SU-DHL-6 (cell line): ENCODE measurements at regions not wholly inside any gene's neighbourhood (a gene's known extent, or its start where the extent isn't known, plus 50 kb on each side); places are given as distances from the start of the nearest gene placed in this dataset.
"Not testable (repeated sequence)": the region's sequence is repeated elsewhere in the genome, so short reads cannot be mapped to it uniquely, and the experiment has no call there.

ENCODE experiments used
- H2AFZ ChIP-seq: fragments of 200-600 bp; sonication (generic); 2 replicates; pipeline ENCODE4 v1.6.1; 2014; ENCODE audit warnings: low read depth, mild to moderate bottlenecking, moderate library complexity, mixed read lengths, antibody characterized with exemption, low read length; ENCODE audit not compliant: severe bottlenecking
- H3F3A ChIP-seq: fragments of 200-600 bp; shearing (Covaris generic); 2 replicates; pipeline ENCODE4 v1.6.0; 2016; ENCODE audit warnings: antibody characterized with exemption, mild to moderate bottlenecking; ENCODE audit not compliant: insufficient read depth
- H3K27ac ChIP-seq: fragments of 200-600 bp; sonication (generic); 2 replicates; pipeline ENCODE4 v1.5.1; 2016; ENCODE audit warnings: low read depth, mild to moderate bottlenecking, low read length, moderate library complexity, mixed read lengths
- H3K27me3 ChIP-seq: fragments of 200-600 bp; sonication (generic), shearing (Covaris generic); 2 replicates; pipeline ENCODE4 v1.6.0; 2014; ENCODE audit warnings: mild to moderate bottlenecking, low read length
- H3K36me3 ChIP-seq: fragments of 200-600 bp; sonication (generic); 2 replicates; pipeline ENCODE4 v1.6.1; 2014; ENCODE audit warnings: mild to moderate bottlenecking, low read length, mixed read lengths
- H3K4me2 ChIP-seq: fragments of 300-600, 200-600 bp; shearing (Covaris generic), sonication (generic); 2 replicates; pipeline ENCODE4 v1.6.0; 2014; ENCODE audit warnings: low read length, low read depth, mild to moderate bottlenecking; ENCODE audit not compliant: poor library complexity, severe bottlenecking
- H3K4me3 ChIP-seq: fragments of 200-600 bp; sonication (generic); 2 replicates; pipeline ENCODE4 v1.5.1; 2014; ENCODE audit warnings: antibody characterized with exemption, low read length, mild to moderate bottlenecking, mixed read lengths; ENCODE audit not compliant: insufficient read depth, poor library complexity, severe bottlenecking
- H3K79me2 ChIP-seq: fragments of 200-600 bp; sonication (generic); 2 replicates; pipeline ENCODE4 v1.6.1; 2014; ENCODE audit warnings: mild to moderate bottlenecking, low read length, moderate library complexity; ENCODE audit not compliant: insufficient read depth
- H3K9ac ChIP-seq: fragments of 200-600 bp; sonication (generic); 2 replicates; pipeline ENCODE4 v1.7.0; 2014; ENCODE audit warnings: mild to moderate bottlenecking, low read length
- H3K9me2 ChIP-seq: fragments of 200-600 bp; sonication (generic); replicated peaks from 2 replicates; pipeline ENCODE4 v1.6.1; 2014; ENCODE audit warnings: low read length; ENCODE audit not compliant: insufficient read depth
- H3K9me3 ChIP-seq: fragments of 200-600 bp; sonication (generic); 2 replicates; pipeline ENCODE4 v1.6.1; 2014; ENCODE audit warnings: low read length, mixed read lengths; ENCODE audit not compliant: insufficient read depth
- H4K20me1 ChIP-seq: fragments of 200-600 bp; sonication (generic); 2 replicates; pipeline ENCODE4 v1.6.1; 2014; ENCODE audit warnings: low read depth, mild to moderate bottlenecking, antibody characterized with exemption, low read length, moderate library complexity, mixed read lengths
- EZH2phosphoT487 ChIP-seq: fragments of 200-600 bp; sonication (generic), shearing (Covaris generic); conservative IDR thresholded peaks from 2 replicates; pipeline ENCODE4 v1.6.1; 2018; ENCODE audit warnings: mild to moderate bottlenecking, antibody characterized with exemption, low read length, moderate library complexity, mixed read lengths
- TF ChIP-seq, protein P1 (sequence below): fragments of 200-600 bp; sonication (generic); IDR thresholded peaks from one replicate; pipeline ENCODE4 v1.5.1; 2017; ENCODE audit warnings: antibody characterized with exemption, mild to moderate bottlenecking, low read length, moderate library complexity; ENCODE audit not compliant: insufficient read depth, poor library complexity, severe bottlenecking

DNA sequence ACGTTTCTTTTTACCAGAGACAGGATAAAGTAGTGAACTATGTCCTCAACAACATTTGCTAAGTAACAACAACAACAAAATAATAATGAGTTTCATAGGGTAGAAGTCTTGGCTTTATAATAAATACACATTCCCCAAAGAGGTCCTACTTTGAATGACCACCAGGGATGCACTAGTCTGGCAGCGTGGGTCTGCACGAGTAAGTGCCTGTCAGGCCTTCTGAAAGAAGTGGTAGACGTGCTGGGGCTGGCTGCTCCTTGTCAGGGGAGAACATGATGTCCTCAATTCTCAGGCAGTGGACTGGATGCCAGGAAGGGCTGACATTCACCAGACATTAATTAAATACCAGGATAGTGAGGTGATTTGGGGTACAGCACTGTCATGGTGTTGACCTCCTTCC, 331.1 kb downstream of the TMEM38B start:
- H2AFZ ChIP-seq = no peak overlapping the region
- no peak overlapping the region for H3K4me3 ChIP-seq
- no peak overlapping the region for H3K27ac ChIP-seq
- H3K36me3 ChIP-seq = no peaks in the 10 kb centered on the region
- no peaks in the 10 kb centered on the region for H3F3A ChIP-seq
- H3K9me3 ChIP-seq = no peaks in the 10 kb centered on the region
- no peaks in the 10 kb centered on the region for H3K27me3 ChIP-seq
- no peaks in the 10 kb centered on the region for H3K79me2 ChIP-seq
- no peaks in the 10 kb centered on the region for H3K9me2 ChIP-seq
- H4K20me1 ChIP-seq = no peaks in the 10 kb centered on the region
- no peak overlapping the region for H3K9ac ChIP-seq
- no peak overlapping the region for H3K4me2 ChIP-seq
- TF ChIP-seq EZH2phosphoT487 = no peak
- TF ChIP-seq, protein P1, sequence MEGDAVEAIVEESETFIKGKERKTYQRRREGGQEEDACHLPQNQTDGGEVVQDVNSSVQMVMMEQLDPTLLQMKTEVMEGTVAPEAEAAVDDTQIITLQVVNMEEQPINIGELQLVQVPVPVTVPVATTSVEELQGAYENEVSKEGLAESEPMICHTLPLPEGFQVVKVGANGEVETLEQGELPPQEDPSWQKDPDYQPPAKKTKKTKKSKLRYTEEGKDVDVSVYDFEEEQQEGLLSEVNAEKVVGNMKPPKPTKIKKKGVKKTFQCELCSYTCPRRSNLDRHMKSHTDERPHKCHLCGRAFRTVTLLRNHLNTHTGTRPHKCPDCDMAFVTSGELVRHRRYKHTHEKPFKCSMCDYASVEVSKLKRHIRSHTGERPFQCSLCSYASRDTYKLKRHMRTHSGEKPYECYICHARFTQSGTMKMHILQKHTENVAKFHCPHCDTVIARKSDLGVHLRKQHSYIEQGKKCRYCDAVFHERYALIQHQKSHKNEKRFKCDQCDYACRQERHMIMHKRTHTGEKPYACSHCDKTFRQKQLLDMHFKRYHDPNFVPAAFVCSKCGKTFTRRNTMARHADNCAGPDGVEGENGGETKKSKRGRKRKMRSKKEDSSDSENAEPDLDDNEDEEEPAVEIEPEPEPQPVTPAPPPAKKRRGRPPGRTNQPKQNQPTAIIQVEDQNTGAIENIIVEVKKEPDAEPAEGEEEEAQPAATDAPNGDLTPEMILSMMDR = no peak

DNA sequence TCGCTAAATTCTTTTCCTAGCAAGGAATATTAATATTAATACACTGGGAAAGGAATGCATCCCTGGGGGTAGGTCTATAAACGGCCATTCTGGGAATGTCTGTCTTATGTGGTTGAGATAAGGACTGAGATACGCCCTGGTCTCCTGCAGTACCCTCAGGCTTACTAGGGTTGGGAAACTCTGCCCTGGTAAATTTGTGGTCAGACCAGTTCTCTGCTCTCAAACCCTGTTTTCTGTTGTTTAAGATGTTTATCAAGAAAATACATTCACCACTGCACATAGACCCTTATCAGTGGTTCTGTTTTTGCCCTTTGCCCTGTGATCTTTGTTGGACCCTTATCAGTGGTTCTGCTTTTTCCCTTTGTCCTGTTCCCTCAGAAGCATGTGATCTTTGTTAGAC, 335.8 kb downstream of the TMEM38B start:
- H3K4me3 ChIP-seq, H3K27me3 ChIP-seq, H3F3A ChIP-seq, H3K27ac ChIP-seq, H3K9ac ChIP-seq, H2AFZ ChIP-seq, H3K9me2 ChIP-seq, H3K79me2 ChIP-seq, H3K9me3 ChIP-seq, H3K4me2 ChIP-seq, H3K36me3 ChIP-seq, H4K20me1 ChIP-seq: not testable (repeated sequence)

- H3K27ac ChIP-seq = no peak overlapping the region
- no peaks in the 10 kb centered on the region for H3K9me2 ChIP-seq
- H3K36me3 ChIP-seq = no peaks in the 10 kb centered on the region
- no peaks in the 10 kb centered on the region for H3K9me3 ChIP-seq
- H4K20me1 ChIP-seq = no peaks in the 10 kb centered on the region
- no peaks in the 10 kb centered on the region for H3F3A ChIP-seq
- H3K4me3 ChIP-seq = no peak overlapping the region
- no peaks in the 10 kb centered on the region for H3K79me2 ChIP-seq
- no peak overlapping the region for H3K9ac ChIP-seq
- H2AFZ ChIP-seq = no peak overlapping the region
- no peak for TF ChIP-seq EZH2phosphoT487
- TF ChIP-seq, protein P1 = no peak
- no peaks in the 10 kb centered on the region for H3K27me3 ChIP-seq
- H3K4me2 ChIP-seq = no peak overlapping the region
Measured at GRCh38 chr9:106032978-106033377, 338.6 kb downstream of the TMEM38B start.

GRCh38 chr9:106035806-106036205, 341.5 kb downstream of the TMEM38B start:
- Histone ChIP-seq H2AFZ (no peak overlapping the region), H4K20me1 (no peaks in the 10 kb centered on the region), H3K27ac (no peak overlapping the region), H3K79me2 (no peaks in the 10 kb centered on the region), H3K27me3 (no peaks in the 10 kb centered on the region), H3K4me3 (no peak overlapping the region), H3K9ac (no peak overlapping the region), H3K9me3 (no peaks in the 10 kb centered on the region), H3F3A (no peaks in the 10 kb centered on the region), H3K4me2 (no peak overlapping the region), H3K9me2 (no peaks in the 10 kb centered on the region), H3K36me3 (no peaks in the 10 kb centered on the region)
- TF ChIP-seq, protein P1 = no peak
- no peak for TF ChIP-seq EZH2phosphoT487
